ENCODE measurements at regions not wholly inside any gene's neighbourhood (a gene's known extent, or its start where the extent isn't known, plus 50 kb on each side); places are given as distances from the start of the nearest gene placed in this dataset.

GRCh38 chr15:78691167-78691850, 50.3 kb upstream of the CHRNB4 start:
- no peaks in the 10 kb centered on the region for H3K4me1 Mint-ChIP-seq (ENCODE audit: low read depth)
- TF ChIP-seq CTCF (IDR thresholded peaks at IDR 0.05) = no peak
- intact Hi-C loops (cut with DNase I, micrococcal nuclease) = no loop called here

More at GRCh38 chr15:78691167-78691850, 50.3 kb upstream of the CHRNB4 start:
- DNase-seq = no peak
- Mint-ChIP-seq H3K27ac (no peak overlapping the region), H3K36me3 (ENCODE audit: low read depth) (no peaks in the 10 kb centered on the region), H3K27me3 (no peaks in the 10 kb centered on the region), H3K9me3 (no peaks in the 10 kb centered on the region), H3K4me3 (no peak overlapping the region)
- no peaks in the 10 kb centered on the region for H3K4me1 ChIP-seq (ENCODE audit: insufficient read depth, low read length)
- H3K4me3 ChIP-seq (ENCODE audit: low read length) = no peak overlapping the region
- no peaks in the 10 kb centered on the region for H3K9me3 ChIP-seq (ENCODE audit: control insufficient read depth in 1 of 2, insufficient read depth in 1 of 2, low read length in 2 of 2)
- H3K27ac ChIP-seq (ENCODE audit: low read depth in 1 of 2, low read length in 2 of 2) = no peak overlapping the region
- no peaks in the 10 kb centered on the region for H3K27me3 ChIP-seq (ENCODE audit: control insufficient read depth in 1 of 2, insufficient read depth in 2 of 2, low read length in 2 of 2)
- ATAC-seq (ENCODE audit: poor library complexity) = no peak
- POLR2A ChIA-PET = no interaction called here
- CTCF ChIA-PET = no interaction called here
- no peaks in the 10 kb centered on the region for H3K36me3 ChIP-seq (ENCODE audit: insufficient read depth, low read length)
